ENCODE measurements at regions not wholly inside any gene's neighbourhood (a gene's known extent, or its start where the extent isn't known, plus 50 kb on each side); places are given as distances from the start of the nearest gene placed in this dataset.

GRCh38 chr11:97414801-97415200, 1025.0 kb downstream of the JRKL start:
- no peak for DNase-seq (ENCODE audit: low read depth)

- DNase-seq (ENCODE audit: low read depth) = no peak
Measured at GRCh38 chr11:97419729-97420128, 1029.9 kb downstream of the JRKL start.

- no peak for DNase-seq (ENCODE audit: low read depth)
Measured at GRCh38 chr11:97428247-97428790, 1038.5 kb downstream of the JRKL start.

GRCh38 chr11:97430877-97431276, 1041.1 kb downstream of the JRKL start:
- DNase-seq (ENCODE audit: low read depth) = no peak

GRCh38 chr11:97432926-97433325, 1043.1 kb downstream of the JRKL start:
- DNase-seq (ENCODE audit: low read depth) = no peak

- DNase-seq (ENCODE audit: low read depth) = no peak
Measured at GRCh38 chr11:97445561-97445960, 1055.7 kb downstream of the JRKL start.

GRCh38 chr11:97451441-97451840, 1061.6 kb downstream of the JRKL start:
- DNase-seq (ENCODE audit: low read depth) = no peak

- DNase-seq (ENCODE audit: low read depth) = peak; percentile 2
Measured at GRCh38 chr11:97454988-97455387, 1065.2 kb downstream of the JRKL start.

- DNase-seq (ENCODE audit: low read depth) = no peak
Measured at GRCh38 chr11:97460091-97460490, 1070.3 kb downstream of the JRKL start.

- DNase-seq (ENCODE audit: low read depth) = no peak
Measured at GRCh38 chr11:97461044-97461880, 1071.4 kb downstream of the JRKL start.

- DNase-seq (ENCODE audit: low read depth) = no peak
Measured at GRCh38 chr11:97461934-97462333, 1072.1 kb downstream of the JRKL start.

GRCh38 chr11:97463891-97464290, 1074.1 kb downstream of the JRKL start:
- no peak for DNase-seq (ENCODE audit: low read depth)

GRCh38 chr11:97471480-97471879, 1081.7 kb downstream of the JRKL start:
- no peak for DNase-seq (ENCODE audit: low read depth)

- no peak for DNase-seq (ENCODE audit: low read depth)
Measured at GRCh38 chr11:97487387-97487786, 1097.6 kb downstream of the JRKL start.

- DNase-seq (ENCODE audit: low read depth) = no peak
Measured at GRCh38 chr11:97498891-97499290, 1109.1 kb downstream of the JRKL start.

- DNase-seq (ENCODE audit: low read depth) = no peak
Measured at GRCh38 chr11:97502201-97502600, 1112.4 kb downstream of the JRKL start.

GRCh38 chr11:97506076-97506759, 1116.4 kb downstream of the JRKL start:
- no peak for DNase-seq (ENCODE audit: low read depth)

- no peak for DNase-seq (ENCODE audit: low read depth)
Measured at GRCh38 chr11:97514446-97514845, 1124.6 kb downstream of the JRKL start.

GRCh38 chr11:97516688-97517087, 1126.9 kb downstream of the JRKL start:
- no peak for DNase-seq (ENCODE audit: low read depth)

- no peak for DNase-seq (ENCODE audit: low read depth)
Measured at GRCh38 chr11:97525273-97525672, 1135.5 kb downstream of the JRKL start.

GRCh38 chr11:97537407-97538150, 1147.8 kb downstream of the JRKL start:
- DNase-seq (ENCODE audit: low read depth) = no peak

- DNase-seq (ENCODE audit: low read depth) = no peak
Measured at GRCh38 chr11:97544431-97544830, 1154.6 kb downstream of the JRKL start.
